ENCODE measurements at regions not wholly inside any gene's neighbourhood (a gene's known extent, or its start where the extent isn't known, plus 50 kb on each side); places are given as distances from the start of the nearest gene placed in this dataset.
A peak's percentile ranks its signal among the peaks of the same experiment; 100 is the strongest.
"Not testable (repeated sequence)": the region's sequence is repeated elsewhere in the genome, so short reads cannot be mapped to it uniquely, and the experiment has no call there.

DNA sequence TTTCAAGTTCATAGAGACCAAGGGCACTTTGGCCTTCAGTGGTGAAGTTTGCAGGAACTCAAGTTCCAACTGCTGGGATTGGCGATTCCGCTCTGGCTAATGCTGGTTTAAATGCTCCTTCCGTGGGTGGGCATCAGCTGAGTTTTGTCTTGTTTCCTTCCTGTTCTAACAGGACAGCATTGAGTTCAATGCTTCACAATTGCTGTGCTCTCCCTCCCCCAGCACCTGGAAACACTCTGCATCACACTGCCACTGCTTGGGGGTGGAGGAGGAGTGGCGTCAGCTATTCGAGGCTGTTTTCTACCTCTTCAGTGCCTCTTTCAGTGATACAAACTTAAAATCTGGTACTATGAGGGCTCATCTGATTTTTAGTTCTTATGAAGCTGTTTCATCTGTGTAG is 634.9 kb downstream of the FSCB start:
- DNase-seq (ENCODE audit: low read depth), result no peak

DNA sequence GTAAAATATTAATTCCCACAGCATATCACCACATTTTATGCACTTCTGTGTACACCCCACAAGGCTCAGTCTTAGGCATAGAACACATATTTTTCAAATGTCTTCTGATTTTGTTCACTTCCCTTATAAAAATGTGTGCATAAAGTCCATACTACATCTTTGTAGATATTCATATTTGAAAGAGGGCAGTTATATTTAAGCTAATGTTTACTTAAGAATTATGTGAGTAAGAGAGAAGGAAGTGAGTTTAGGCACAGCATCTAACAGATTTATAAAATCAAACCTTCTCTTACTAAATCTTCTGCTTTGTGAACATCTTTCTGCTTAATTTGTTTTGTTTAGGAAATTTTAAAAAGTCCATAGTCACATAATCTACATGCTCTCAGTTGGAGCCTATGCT is 648.1 kb downstream of the FSCB start:
- DNase-seq (ENCODE audit: low read depth), result no peak

DNA sequence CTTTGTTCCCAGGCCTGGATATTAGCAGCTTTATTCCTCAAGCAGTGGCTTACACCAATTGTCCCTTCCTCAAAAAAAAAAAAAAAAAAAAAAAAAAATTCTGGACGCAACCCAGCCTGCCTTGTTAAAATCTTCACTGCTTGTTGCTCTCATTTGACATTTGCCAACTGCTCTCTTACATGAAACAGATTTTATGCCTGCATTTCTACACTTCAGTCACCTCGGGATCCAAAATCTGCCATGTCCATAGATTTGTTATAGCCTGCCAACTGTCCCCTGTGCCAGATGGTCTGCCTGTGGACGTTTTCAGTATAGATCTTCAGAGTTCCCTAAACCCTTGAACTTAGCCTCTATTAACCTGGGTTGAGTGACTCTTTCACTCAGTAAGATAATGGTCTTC is 651.5 kb downstream of the FSCB start:
- no peak for DNase-seq (ENCODE audit: low read depth)

DNA sequence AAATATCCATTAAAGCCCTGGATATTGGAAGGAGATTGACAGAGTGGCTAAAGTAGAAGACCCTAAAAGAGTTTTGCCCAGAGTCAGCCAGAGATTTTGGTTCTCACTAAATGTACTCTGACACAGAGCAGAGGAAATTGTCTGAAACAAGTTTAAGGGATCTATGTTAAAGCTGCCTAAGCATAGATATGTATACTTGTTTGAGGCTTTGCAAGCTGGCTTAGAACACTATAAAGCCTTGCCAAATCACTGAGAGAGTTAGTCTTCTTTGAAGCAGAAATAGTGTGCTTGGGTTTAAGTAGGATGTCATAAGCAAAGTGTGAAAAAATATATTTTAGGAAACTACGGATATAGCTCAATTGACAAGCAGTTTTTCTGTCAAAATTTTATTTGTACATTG is 653.5 kb downstream of the FSCB start:
- no peak for DNase-seq (ENCODE audit: low read depth)

DNA sequence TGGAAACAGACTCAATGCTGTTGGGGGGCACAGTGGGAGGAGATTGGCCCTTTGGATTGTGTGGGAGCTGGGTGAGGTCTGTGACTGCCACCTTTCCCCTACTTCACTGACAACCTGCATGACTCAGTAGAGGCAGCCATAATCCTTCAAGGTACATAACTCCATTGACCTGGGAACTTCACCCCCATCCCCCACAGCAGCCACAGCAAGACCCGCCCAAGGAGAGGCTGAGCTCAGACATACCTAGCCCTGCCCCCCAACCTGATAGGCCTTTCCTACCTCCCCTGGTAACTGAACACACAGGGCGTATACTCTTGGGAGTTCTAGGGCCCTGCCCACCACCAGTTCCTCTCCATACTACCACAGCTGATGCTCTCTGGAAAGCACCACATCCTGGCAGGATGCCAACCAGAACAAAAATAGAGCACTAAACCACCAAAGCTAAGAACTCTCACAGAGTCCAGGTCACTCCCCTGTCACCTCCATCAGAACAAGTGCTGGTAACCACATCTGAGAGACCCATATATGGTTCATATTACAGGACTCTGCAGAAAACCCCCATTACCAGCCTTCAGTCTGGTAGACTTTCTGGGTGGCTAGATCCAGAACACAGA is 703.9 kb downstream of the FSCB start:
- DNase-seq (ENCODE audit: low read depth), result peak; percentile 48

DNA sequence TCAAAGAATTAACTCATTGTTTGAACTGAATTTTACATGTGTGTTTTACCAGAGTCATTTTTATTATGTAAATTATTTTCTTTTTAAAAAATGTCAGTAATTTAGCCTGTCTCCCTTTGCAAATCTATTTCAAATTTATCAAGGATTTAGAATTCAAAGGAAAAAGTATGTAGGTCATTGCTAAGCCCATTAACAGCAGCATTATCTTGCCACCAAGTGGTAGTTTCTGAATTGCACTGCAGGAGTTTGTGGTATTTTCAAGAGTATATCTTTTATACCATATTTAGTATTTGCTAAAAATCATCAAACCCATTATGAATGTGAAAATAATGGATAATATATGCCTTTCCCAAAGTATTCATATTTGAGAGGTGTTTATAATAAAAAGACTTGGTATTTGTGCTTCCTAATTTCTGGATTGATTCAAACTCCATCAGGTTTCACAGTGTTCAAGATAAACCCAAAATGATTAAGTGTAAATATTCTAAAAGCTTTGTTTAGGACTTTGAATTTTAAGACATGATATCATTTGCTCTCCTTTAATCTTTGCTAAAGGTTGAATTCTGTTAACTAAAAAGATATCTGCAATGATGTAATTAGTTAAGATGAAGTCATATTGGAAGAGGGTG is 711.4 kb downstream of the FSCB start:
- no peak for DNase-seq (ENCODE audit: low read depth)

DNA sequence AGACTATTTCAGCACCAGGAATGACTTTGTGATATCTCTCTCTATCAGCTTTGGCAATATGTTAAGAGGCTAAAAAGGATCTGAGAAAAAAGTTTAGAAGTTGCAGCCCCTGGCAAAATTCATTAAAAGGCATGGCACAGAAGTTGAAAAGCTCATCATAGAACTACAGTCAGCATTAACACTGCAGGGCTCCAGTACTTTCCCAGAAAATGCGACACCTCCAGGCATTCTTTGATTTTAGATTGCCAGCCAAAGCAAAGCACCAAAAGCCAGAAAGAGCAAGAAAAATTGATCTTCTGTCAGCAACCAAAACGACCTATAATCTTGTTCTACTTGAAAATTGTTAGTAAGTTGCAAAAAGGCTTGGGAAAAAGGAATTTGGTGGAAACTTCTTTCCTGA is 713.5 kb downstream of the FSCB start:
- no peak for DNase-seq (ENCODE audit: low read depth)

DNA sequence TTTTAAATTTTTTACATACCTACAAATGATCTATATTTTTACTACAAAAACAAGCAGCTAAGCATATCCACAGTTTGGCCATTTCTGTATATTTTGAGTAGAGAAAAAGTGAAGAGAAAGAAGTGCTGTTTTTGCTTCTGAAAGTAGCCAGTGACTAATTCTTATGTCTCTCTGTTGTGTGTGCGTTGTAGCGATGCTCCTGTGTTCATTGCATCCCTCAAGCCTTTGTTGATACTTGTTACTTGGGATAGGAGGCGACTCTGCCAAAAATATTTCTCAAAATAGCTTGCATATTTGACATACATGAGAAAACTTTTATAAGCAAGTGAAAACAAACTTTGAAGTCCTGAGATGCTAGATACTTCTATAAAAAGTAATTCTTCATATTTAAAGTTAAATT is 714.1 kb downstream of the FSCB start:
- no peak for DNase-seq (ENCODE audit: low read depth)

DNA sequence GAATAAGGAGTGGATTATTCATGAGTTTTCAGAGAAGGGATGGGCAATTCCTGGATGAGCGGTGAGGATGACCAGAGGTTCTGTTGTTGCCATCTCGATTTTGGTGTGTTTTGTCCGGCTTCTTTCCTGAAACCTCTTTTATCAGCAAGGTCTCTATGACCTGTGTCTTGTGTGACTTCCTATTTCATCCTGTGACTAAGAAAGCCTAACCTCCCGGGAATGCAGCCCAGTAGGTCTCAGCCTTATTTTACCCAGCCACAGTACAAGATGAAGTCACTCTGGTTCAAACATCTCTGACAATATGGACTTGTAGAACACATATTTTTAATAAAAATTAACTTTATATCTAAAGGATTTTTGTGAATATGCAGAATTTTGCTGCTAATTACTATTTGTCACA is 716.4 kb downstream of the FSCB start:
- peak; percentile 7 for DNase-seq (ENCODE audit: low read depth)

DNA sequence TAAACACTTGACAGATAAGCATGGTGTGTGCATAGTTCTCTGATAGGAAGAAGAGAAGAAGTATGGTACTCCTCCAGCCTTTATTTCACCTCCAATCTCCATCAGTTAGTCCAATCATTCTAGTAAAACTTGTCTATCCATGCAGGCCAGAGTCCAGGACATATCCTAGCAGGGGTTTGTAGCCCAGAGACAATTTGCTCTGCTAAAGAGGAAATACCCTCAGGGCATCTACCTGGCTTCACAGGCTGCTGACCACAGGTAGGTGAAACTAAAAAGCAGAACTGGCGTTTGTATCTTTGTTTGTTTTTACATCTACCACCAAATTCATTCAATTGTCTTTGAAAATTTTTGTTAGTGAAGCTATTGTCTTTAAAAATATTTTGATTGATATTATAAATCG is 717.6 kb downstream of the FSCB start:
- DNase-seq (ENCODE audit: low read depth), result no peak

DNA sequence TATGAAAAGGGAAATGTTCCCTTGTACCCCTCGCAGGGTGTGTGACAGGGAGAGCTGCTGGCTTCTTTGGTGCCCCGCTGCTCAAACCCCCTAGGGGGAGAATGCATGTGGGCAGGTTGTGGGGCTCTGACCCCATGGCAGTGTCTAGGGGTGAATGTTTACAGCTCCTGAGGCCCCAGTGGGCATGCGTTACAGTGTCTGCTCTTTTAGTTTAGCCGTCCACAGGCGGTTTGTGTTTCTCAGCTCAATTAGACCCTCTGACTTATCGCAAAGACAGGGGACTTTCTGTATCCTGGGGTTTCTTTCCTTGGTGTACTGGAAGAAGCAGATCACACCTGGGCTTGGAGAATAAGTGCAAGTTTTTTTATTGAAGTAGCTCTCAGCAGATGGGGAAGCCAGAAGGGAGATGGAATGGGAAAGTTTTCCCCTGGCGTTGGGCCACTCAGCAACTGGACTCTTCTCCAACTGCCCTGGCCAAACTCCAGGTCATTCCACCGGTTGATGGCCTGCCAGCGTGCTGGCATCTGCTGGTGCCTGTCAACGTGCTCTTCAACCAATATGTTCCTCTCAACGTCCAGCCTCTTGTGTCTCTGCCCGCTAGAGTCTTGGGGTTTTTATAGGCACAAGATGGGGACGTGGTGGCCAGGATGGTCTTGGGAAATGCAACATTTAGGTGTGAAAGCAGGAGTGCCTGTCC is 720.9 kb downstream of the FSCB start:
- DNase-seq (ENCODE audit: low read depth), result no peak

DNA sequence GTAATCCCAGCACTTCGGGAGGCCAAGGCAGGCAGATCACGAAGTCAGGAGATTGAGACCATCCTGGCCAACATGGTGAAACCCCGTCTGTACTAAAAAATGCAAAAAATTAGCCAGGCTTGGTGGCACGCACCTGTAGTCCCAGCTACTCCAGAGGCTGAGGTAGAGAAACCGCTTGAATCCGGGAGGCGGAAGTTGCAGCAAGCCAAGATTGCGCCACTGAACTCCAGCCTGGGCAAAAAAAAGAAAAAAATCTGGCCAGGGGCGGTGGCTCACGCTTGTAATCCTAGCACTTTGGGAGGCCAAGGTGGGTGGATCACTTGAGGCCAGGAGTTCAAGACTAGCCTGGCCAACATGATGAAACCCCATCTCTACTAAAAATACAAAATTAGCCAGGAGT is 722.7 kb downstream of the FSCB start:
- DNase-seq (ENCODE audit: low read depth), result not testable (repeated sequence)

DNA sequence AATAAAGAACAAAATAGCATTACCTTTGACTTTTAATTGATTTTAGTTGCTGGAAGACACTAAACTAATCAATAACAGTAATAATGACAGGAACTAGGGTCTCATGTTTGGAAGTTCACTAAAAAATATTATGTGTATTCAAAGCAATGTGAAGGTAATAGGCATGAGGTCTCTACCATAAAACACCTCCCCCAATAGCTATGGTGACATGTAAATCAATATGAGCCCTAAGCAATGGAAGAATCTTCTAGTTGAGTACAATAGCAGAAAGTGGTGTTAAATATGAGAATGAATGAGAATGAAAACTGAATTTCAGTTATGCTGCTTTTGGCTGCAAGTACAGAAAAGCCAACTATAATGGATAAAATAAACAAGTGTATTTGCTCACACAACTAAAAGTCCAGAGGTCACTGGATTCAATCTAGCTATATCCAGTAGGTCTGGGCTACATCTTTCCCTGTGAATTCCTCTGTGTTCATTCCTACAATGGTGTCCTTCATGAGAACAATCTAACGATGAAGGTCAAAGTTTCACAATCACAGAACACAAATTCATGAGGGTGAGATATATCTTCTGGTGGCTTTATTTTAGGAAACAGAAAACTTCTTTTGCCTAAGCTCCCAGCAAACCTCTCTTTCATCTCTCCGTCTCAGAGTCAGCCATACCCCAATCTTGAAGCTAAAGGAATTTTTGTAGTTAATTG is 728.0 kb downstream of the FSCB start:
- DNase-seq (ENCODE audit: low read depth), result no peak

DNA sequence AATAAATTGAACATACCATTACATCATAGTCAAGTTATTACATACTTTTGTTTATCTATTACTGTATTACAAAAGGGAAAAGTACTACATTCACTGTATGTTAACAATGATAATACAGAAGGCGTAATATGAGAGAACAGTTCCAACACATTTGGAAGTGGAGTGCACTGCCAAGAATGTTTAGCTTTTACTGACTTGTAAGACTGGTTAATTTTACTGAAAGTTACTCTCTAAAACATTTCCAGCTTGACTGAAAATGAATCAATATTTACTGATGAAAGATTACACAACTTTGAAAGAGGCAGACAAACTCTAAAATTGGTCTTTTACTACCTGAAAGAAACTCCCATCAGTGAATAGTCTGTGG is 728.5 kb downstream of the FSCB start:
- DNase-seq (ENCODE audit: low read depth), result no peak

DNA sequence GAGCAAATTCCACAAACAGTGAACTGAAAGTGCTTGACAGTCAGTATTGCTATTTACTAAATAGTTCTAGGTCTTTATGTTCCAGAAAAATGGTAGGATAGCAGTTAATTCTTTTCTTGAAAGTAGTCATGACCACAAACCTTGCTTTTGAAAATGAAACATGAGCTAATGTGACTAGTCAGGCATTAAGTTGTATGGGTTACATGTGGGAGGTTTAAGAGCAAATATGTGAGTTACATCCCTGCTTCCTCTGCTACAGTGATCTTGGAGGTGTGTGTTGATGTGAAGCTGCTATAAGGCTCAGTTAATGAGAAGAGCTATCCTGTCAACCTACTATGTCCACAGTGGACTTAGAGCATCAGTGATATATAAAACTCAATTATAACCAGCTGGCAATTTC is 741.6 kb downstream of the FSCB start:
- peak; percentile 9 for DNase-seq (ENCODE audit: low read depth)

DNA sequence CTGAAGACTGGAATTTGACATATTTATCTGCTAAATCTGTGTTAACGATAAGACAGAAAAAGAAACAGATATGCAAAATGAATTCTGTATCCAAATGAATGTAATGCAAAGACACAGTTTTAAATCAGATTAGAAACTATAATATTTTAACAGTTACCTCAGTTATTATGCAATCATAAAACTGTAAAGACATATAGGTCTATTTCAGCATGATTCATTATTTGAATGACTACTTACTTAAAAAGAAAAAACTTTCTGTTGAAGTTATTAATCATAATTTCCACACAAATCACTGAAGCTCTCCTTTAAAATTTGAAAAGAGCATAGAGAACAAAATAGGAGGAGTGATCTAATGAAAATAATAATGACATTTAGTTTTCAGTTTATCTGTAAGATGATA is 742.6 kb downstream of the FSCB start:
- no peak for DNase-seq (ENCODE audit: low read depth)

DNA sequence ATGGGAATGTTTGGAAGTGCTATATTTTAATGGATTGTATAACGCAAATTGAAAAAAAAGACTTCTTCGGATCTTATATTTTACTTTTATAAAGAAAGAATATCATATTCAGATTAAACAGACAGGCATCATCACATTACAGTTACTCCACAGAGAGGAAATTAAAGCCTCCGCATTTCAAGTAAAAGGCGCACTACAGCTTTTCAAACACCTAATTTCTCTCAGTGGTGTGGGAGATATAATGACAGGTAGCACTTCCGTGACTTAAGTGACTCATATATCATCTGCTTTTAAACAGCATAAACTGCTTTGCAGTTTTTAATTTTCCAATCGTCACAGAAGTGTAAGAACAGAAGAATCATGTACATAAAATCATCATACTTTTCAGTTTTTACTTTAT is 751.4 kb downstream of the FSCB start:
- no peak for DNase-seq (ENCODE audit: low read depth)

DNA sequence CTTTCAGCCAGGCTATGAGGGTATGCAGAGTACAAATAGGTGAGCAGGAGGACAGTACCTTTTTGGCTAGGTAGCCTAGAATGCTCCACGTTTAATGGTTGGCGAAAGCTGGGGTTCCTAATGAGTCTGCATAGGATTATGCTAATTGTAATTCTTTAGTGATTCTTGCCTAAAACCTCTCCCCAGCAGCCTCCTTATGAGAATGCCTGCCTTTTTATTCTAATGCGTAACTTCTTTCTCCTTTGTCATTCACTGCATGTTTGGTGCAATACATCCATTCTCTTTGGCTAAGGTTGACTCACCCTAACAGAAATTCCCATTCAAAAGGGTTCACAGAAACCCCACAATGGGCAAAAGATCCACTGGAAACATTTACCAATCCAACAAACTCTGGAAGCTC is 752.2 kb downstream of the FSCB start:
- DNase-seq (ENCODE audit: low read depth), result no peak

DNA sequence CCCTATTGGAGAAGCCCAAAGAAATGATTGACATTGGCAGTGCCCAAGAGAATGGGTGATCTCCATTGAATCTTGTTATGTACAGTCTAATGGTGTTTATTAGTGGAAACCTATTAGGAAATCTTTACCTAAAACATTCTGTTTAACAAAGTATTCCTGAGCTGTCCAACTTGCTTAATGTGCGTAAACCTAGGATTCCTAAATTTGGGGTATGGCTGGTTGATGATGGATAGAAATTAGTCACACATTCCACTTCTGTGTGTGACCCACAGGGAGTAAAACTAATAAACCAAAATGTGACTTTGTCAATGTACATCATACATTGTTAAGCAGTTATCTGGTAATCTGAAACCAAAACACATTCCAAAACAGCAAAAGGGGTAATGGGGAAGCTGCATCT is 761.3 kb downstream of the FSCB start:
- DNase-seq (ENCODE audit: low read depth), result peak; percentile 7

DNA sequence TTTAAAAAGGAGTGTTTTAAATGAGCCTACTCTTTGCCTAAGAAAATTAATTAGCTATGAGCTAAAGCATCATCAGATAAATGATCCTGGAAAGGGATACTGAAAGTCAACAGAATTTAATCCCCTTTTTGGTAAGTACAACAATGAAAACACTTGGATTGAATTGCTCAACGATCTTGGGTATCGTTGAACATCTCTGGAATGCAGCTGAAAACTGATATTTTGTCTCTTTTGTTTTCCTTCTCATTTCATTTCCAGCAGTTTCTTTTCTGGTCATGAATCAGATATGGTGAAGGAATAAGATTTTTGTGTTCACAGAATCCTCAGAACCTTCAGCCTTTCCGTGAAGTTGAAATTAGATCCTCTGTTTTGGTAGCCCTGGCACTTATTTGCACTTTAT is 771.2 kb downstream of the FSCB start:
- DNase-seq (ENCODE audit: low read depth), result no peak

DNA sequence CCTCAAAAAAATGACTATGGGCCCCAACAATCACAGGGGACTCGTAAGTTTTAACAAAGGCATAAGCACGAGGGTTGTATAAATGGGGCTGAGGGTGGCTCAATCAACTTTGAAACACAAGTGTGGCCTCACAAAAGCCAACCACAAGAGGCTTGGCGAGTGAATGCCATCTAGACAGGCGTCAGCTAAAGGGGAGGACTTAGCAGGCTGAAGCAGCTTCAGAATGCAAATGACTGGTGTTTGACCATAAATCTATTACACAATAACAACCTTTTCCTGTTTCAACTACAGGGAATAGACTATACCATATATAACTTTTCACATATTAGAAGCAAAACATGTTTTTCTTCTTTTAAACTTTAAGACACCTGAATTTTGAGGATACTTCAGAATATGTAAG is 777.9 kb downstream of the FSCB start:
- DNase-seq (ENCODE audit: low read depth), result peak; percentile 7

DNA sequence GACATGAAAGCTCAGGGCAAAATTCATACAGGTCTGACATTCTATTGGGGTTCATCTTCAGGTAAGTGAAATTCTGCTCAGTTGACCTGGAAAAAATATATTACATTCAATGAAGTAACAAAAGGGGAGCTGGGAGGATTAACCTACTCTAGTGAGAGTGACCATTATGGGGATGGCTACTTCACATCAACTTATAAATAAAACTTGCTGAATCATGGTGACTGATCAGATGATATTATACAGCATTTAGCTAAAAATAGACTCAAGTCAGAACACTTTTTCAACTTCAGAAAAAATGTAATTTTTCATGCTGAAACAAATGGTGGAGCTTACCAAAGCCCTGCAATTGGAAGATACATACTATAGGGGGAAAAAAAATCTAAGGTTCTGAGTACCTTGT is 800.2 kb downstream of the FSCB start:
- no peak for DNase-seq (ENCODE audit: low read depth)
